Peyer's patch (tissue), 4 donors: ENCODE measurements at regions not wholly inside any gene's neighbourhood (a gene's known extent, or its start where the extent isn't known, plus 50 kb on each side); places are given as distances from the start of the nearest gene placed in this dataset.

Source experiments
- DNase-seq, 3 donors: peaks; one replicate each; pipeline ENCODE4 v3.0.0-alpha.2; 2017 to 2019
- H3K27ac ChIP-seq, 4 donors: fragments of 200-600 bp; sonication (generic); one replicate each; pipeline ENCODE4 v1.5.1; 2016 to 2019
- H3K27me3 ChIP-seq, 2 donors: fragments of 200-600 bp; sonication (generic); one replicate each; pipeline ENCODE4 v1.5.1; 2019
- H3K36me3 ChIP-seq, 3 donors: fragments of 200-600 bp; sonication (generic); one replicate each; pipeline ENCODE4 v1.5.1; 2016 to 2019
- H3K4me1 ChIP-seq, 4 donors: fragments of 200-600 bp; sonication (generic); one replicate each; pipeline ENCODE4 v1.5.1; 2016 to 2019
- H3K4me3 ChIP-seq, 4 donors: fragments of 200-600 bp; sonication (generic); 1 replicate in 3 of 4; 2 replicates in 1 of 4; pipeline ENCODE4 v1.5.1; 2016 to 2019; ENCODE audit warnings: mild to moderate bottlenecking in 1 of 4
- H3K9me3 ChIP-seq, 4 donors: fragments of 200-600 bp; sonication (generic); one replicate each; pipeline ENCODE4 v1.5.1; 2016 to 2019; ENCODE audit warnings: mild to moderate bottlenecking in 1 of 4
- CTCF ChIP-seq, 6 experiments: fragments of 450-650 bp in 4 of 6; fragments of 200-600 bp in 2 of 6; sonication (generic) in 1 of 6; IDR thresholded peaks; one replicate each; pipeline ENCODE4 v1.5.1; 2017 to 2019; ENCODE audit warnings: antibody characterized with exemption in 6 of 6, mild to moderate bottlenecking in 3 of 6, moderate library complexity in 1 of 6
- POLR2A ChIP-seq, 2 donors: fragments of 450-650 bp; IDR thresholded peaks; one replicate each; pipeline ENCODE4 v1.5.1; 2017; ENCODE audit warnings: antibody characterized with exemption in 2 of 2, mild to moderate bottlenecking in 2 of 2, moderate library complexity in 2 of 2

- Histone ChIP-seq H3K27me3 (no peaks in the 10 kb centered on the region), H3K36me3 (no peaks in the 10 kb centered on the region), H3K4me1 (peaks cover 0 to 4% (median 0%) of the 10 kb centered on the region in 4 donors), H3K9me3 (no peaks in the 10 kb centered on the region), H3K4me3 (no peak overlapping the region), H3K27ac (no peak overlapping the region)
- TF ChIP-seq POLR2A (IDR thresholded peaks at IDR 0.05) (no peak), CTCF (IDR thresholded peaks at IDR 0.05) (no peak)
- no peak for DNase-seq
Measured at GRCh38 chr5:125703616-125704015, 719.6 kb upstream of the GRAMD2B start.

GRCh38 chr5:125704888-125705287, 718.3 kb upstream of the GRAMD2B start:
- H3K27me3 ChIP-seq, result no peaks in the 10 kb centered on the region
- H3K36me3 ChIP-seq, result no peaks in the 10 kb centered on the region
- DNase-seq, result no peak
- no peaks in the 10 kb centered on the region for H3K9me3 ChIP-seq
- no peak overlapping the region for H3K4me3 ChIP-seq
- TF ChIP-seq POLR2A (IDR thresholded peaks at IDR 0.05), result no peak
- no peak for TF ChIP-seq CTCF (IDR thresholded peaks at IDR 0.05)
- peaks cover 0 to 4% (median 0%) of the 10 kb centered on the region in 4 donors for H3K4me1 ChIP-seq
- H3K27ac ChIP-seq, result no peak overlapping the region

GRCh38 chr5:125708583-125708982, 714.6 kb upstream of the GRAMD2B start:
- Histone ChIP-seq H3K27ac (no peak overlapping the region), H3K4me3 (no peak overlapping the region), H3K36me3 (no peaks in the 10 kb centered on the region), H3K9me3 (no peaks in the 10 kb centered on the region), H3K4me1 (no peaks in the 10 kb centered on the region), H3K27me3 (no peaks in the 10 kb centered on the region)
- no peak for DNase-seq
- no peak for TF ChIP-seq POLR2A (IDR thresholded peaks at IDR 0.05)
- TF ChIP-seq CTCF (IDR thresholded peaks at IDR 0.05), result no peak

GRCh38 chr5:125710745-125711144, 712.5 kb upstream of the GRAMD2B start:
- no peaks in the 10 kb centered on the region for H3K27me3 ChIP-seq
- H3K4me1 ChIP-seq, result no peaks in the 10 kb centered on the region
- no peak for TF ChIP-seq POLR2A (IDR thresholded peaks at IDR 0.05)
- no peak for TF ChIP-seq CTCF (IDR thresholded peaks at IDR 0.05)
- no peak overlapping the region for H3K27ac ChIP-seq
- no peaks in the 10 kb centered on the region for H3K9me3 ChIP-seq
- DNase-seq, result no peak
- H3K36me3 ChIP-seq, result no peaks in the 10 kb centered on the region
- no peak overlapping the region for H3K4me3 ChIP-seq

GRCh38 chr5:125712397-125712796, 710.8 kb upstream of the GRAMD2B start:
- H3K27ac ChIP-seq, result no peak overlapping the region
- H3K4me3 ChIP-seq, result no peak overlapping the region
- H3K9me3 ChIP-seq, result no peaks in the 10 kb centered on the region
- no peaks in the 10 kb centered on the region for H3K36me3 ChIP-seq
- no peaks in the 10 kb centered on the region for H3K4me1 ChIP-seq
- no peak for DNase-seq
- TF ChIP-seq POLR2A (IDR thresholded peaks at IDR 0.05) (no peak), CTCF (IDR thresholded peaks at IDR 0.05) (no peak)
- H3K27me3 ChIP-seq, result no peaks in the 10 kb centered on the region
